ENCODE measurements at regions not wholly inside any gene's neighbourhood (a gene's known extent, or its start where the extent isn't known, plus 50 kb on each side); places are given as distances from the start of the nearest gene placed in this dataset.
"Not testable (repeated sequence)": the region's sequence is repeated elsewhere in the genome, so short reads cannot be mapped to it uniquely, and the experiment has no call there.

DNA sequence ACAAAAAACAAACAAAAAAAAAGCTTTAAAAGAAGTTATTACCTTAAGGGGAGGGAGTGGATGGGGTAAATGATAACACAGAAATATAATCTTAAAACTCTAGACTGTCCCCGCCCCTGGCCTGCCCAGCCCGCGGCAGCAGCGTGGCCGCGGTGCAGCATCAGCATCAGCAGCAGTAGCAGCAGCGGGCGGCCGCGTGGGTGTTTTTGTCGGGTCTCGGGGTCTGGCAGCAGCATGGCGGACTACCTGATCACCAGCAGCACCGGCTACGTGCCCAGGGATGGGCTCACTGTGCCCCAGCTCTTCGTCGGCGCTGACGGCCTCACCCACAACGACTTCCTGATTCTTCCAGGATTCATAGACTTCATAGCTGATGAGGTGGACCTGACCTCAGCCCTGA lies 80.0 kb upstream of the ANKRD28 start:
- no peak overlapping the region for H3K4me3 Mint-ChIP-seq
- no peaks in the 10 kb centered on the region for H3K27me3 Mint-ChIP-seq
- H3K4me1 Mint-ChIP-seq (ENCODE audit: low read depth), result no peaks in the 10 kb centered on the region
- intact Hi-C loops (cut with micrococcal nuclease), result no loop called here
- DNase-seq (no peak), ATAC-seq (no peak)
- ChIA-PET POLR2A (no interaction called here), CTCF (no interaction called here)
- peaks cover 6% of the 10 kb centered on the region for H3K36me3 Mint-ChIP-seq (ENCODE audit: low read depth)
- H3K27ac Mint-ChIP-seq, result no peak overlapping the region
- no peaks in the 10 kb centered on the region for H3K9me3 Mint-ChIP-seq
- TF ChIP-seq, protein P1, sequence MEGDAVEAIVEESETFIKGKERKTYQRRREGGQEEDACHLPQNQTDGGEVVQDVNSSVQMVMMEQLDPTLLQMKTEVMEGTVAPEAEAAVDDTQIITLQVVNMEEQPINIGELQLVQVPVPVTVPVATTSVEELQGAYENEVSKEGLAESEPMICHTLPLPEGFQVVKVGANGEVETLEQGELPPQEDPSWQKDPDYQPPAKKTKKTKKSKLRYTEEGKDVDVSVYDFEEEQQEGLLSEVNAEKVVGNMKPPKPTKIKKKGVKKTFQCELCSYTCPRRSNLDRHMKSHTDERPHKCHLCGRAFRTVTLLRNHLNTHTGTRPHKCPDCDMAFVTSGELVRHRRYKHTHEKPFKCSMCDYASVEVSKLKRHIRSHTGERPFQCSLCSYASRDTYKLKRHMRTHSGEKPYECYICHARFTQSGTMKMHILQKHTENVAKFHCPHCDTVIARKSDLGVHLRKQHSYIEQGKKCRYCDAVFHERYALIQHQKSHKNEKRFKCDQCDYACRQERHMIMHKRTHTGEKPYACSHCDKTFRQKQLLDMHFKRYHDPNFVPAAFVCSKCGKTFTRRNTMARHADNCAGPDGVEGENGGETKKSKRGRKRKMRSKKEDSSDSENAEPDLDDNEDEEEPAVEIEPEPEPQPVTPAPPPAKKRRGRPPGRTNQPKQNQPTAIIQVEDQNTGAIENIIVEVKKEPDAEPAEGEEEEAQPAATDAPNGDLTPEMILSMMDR (IDR thresholded peaks at IDR 0.05), result no peak

DNA sequence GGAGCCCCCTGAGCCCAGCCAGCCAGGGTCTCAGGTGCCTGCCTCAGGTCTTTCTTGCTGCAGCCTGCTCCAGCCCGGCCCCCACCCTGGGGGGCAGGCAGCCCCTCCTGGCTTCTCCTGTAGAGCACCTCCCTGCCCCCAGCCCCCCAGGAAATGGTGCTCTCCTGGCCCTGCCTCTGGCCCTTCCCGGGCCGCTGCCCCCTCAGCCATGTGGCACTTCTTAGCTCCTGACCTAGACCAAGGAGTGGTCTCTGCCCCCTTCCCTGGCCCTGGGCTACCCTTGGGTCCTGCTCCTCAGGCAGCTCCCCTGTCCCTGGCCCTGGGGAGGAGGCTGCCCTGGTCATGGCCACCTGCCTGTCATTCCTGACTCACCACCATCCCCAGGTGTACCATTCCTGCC lies 82.0 kb upstream of the ANKRD28 start:
- CTCF ChIA-PET; H3K4me3 Mint-ChIP-seq; DNase-seq; POLR2A ChIA-PET; H3K36me3 Mint-ChIP-seq (ENCODE audit: low read depth); ATAC-seq; H3K27ac Mint-ChIP-seq; intact Hi-C loops (cut with micrococcal nuclease); H3K4me1 Mint-ChIP-seq (ENCODE audit: low read depth); H3K27me3 Mint-ChIP-seq; H3K9me3 Mint-ChIP-seq: not testable (repeated sequence)

DNA sequence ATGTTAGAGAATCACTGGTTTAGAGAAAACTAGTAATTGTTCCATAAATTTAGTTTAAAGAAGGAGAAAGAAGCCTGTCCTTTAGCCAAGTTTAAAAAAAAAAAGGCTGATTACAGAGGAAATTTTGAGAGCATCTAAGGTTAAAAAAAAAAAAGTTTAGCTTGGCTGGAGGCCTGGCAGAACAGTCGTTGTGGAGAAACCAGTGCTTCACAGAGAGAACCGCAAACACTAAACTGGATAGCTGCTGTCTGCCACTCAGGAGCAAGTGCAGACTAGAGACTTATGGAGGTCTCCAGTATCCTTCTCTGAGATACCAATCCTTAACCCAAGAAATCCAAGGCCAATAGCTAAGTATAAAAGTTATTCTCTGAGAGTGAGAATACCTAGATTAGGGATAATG lies 84.8 kb upstream of the ANKRD28 start:
- ATAC-seq (no peak), DNase-seq (no peak)
- Mint-ChIP-seq H3K4me3 (no peak overlapping the region), H3K27ac (no peak overlapping the region), H3K9me3 (peaks cover 5% of the 10 kb centered on the region), H3K27me3 (no peaks in the 10 kb centered on the region), H3K4me1 (ENCODE audit: low read depth) (no peaks in the 10 kb centered on the region), H3K36me3 (ENCODE audit: low read depth) (peaks cover 5% of the 10 kb centered on the region)
- TF ChIP-seq, protein P1 (IDR thresholded peaks at IDR 0.05), result no peak
- CTCF ChIA-PET, result interaction anchor here (1.4 kb wide), 1 partner anchor 12 kb away, joined by 4 read pairs; no protein-coding TSS in a partner anchor
- POLR2A ChIA-PET, result no interaction called here
- intact Hi-C loops (cut with micrococcal nuclease), result no loop called here

DNA sequence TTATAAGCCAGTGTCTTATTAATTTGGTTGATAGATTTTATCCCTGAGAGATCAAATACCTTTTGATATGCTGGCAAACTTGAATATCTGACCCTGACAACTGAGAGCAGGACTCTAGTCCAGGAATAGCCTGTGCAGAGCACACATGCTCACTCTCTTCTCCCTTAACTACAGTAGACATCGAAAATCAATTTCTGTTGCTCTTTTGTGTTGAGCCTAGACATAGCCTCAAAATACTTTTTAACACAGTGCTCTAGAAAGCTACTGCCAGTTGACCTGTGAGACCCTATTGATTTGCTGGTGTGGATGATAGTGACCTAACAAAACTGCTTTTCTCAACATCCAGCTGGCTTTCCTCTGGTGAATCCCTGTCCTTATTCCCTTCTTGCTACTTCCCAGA lies 86.4 kb upstream of the ANKRD28 start:
- Mint-ChIP-seq H3K4me3 (no peak overlapping the region), H3K27ac (no peak overlapping the region), H3K4me1 (ENCODE audit: low read depth) (no peaks in the 10 kb centered on the region), H3K36me3 (ENCODE audit: low read depth) (no peaks in the 10 kb centered on the region), H3K9me3 (peaks cover 5% of the 10 kb centered on the region), H3K27me3 (no peaks in the 10 kb centered on the region)
- POLR2A ChIA-PET, result no interaction called here
- intact Hi-C loops (cut with micrococcal nuclease), result no loop called here
- DNase-seq, result no peak
- TF ChIP-seq, protein P1 (IDR thresholded peaks at IDR 0.05), result no peak
- no peak for ATAC-seq
- CTCF ChIA-PET, result no interaction called here

DNA sequence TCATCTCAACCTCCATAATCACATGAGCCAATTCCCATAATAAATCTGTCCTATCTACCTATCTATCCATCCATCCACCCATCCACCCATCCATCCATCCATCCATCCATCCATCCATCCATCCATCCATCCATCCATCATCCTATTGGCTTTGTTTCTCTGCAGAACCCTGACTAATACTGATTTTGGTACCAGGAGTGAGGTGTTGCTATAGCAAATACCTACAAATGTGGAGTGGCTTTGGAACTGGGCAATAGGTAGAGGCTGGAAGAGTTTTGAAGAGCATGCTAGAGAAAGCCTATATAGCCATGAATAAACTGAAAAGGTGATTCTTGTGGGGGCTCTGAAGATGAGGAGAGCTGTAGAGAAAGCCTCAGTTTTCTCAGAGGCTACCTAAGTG lies 88.7 kb upstream of the ANKRD28 start:
- intact Hi-C loops (cut with micrococcal nuclease), result no loop called here
- Mint-ChIP-seq H3K36me3 (ENCODE audit: low read depth) (no peaks in the 10 kb centered on the region), H3K9me3 (peaks cover 5% of the 10 kb centered on the region), H3K27ac (no peak overlapping the region), H3K27me3 (no peaks in the 10 kb centered on the region), H3K4me3 (no peak overlapping the region), H3K4me1 (ENCODE audit: low read depth) (no peaks in the 10 kb centered on the region)
- TF ChIP-seq, protein P1 (IDR thresholded peaks at IDR 0.05), result no peak
- ChIA-PET POLR2A (no interaction called here), CTCF (no interaction called here)
- ATAC-seq (no peak), DNase-seq (no peak)

DNA sequence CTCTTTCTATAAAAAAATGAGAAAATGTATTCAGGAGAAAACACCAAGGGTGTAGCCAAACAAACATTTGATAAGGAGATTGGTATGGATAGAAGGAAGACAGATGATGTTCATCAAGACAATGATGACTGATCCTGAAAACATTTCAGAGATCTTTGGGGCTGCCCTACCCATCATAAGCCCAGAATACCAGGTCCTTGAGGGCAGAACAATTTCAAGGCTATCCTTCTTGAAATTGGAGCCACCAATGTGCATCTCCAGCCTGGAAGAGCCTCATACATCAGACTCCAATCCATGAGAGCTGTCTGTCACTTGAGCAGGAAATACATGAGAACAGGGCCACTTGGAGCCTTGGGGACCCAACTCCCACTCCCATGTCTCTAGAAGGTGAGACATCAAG lies 89.5 kb upstream of the ANKRD28 start:
- no peak overlapping the region for H3K4me3 Mint-ChIP-seq
- no peak for DNase-seq
- TF ChIP-seq, protein P1 (IDR thresholded peaks at IDR 0.05), result no peak
- no peaks in the 10 kb centered on the region for H3K4me1 Mint-ChIP-seq (ENCODE audit: low read depth)
- no peak for ATAC-seq
- no peaks in the 10 kb centered on the region for H3K27me3 Mint-ChIP-seq
- ChIA-PET POLR2A (no interaction called here), CTCF (no interaction called here)
- intact Hi-C loops (cut with micrococcal nuclease), result no loop called here
- no peaks in the 10 kb centered on the region for H3K36me3 Mint-ChIP-seq (ENCODE audit: low read depth)
- H3K27ac Mint-ChIP-seq, result no peak overlapping the region
- H3K9me3 Mint-ChIP-seq, result peaks cover 5% of the 10 kb centered on the region
